ENCODE measurements at regions not wholly inside any gene's neighbourhood (a gene's known extent, or its start where the extent isn't known, plus 50 kb on each side); places are given as distances from the start of the nearest gene placed in this dataset.
"Not testable (repeated sequence)": the region's sequence is repeated elsewhere in the genome, so short reads cannot be mapped to it uniquely, and the experiment has no call there.

DNA sequence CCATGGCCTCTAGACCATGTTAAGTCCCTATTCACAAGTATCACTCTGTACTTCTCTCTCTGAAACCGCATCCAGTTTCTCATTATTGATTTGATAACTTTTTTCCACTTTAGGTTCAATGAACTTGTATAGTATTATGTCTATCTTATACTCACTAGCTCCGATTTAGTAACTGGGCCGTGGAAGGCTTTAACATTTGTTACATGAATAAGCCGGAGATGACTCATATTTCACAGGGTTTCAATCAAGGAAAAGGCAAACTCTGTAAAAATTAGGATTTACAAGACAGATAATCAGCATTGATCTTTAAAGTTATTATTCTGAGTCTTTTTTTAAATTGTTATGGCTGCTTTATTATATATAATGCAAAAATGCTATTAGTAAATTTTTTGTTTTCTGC is 662.2 kb upstream of the CNTN5 start:
- Histone ChIP-seq H3K4me1 (ENCODE audit: low read length) (no peaks in the 10 kb centered on the region), H3K4me2 (ENCODE audit: low read length) (no peak overlapping the region), H3K79me2 (ENCODE audit: low read length) (no peaks in the 10 kb centered on the region), H3K27ac (ENCODE audit: low read length) (no peak overlapping the region), H4K20me1 (ENCODE audit: insufficient read depth, low read length) (no peaks in the 10 kb centered on the region), H3K36me3 (replicated peaks; ENCODE audit: low read depth, low read length) (no peaks in the 10 kb centered on the region), H3K9me3 (ENCODE audit: insufficient read depth, low read length) (no peaks in the 10 kb centered on the region), H3K4me3 (ENCODE audit: low read length) (no peak overlapping the region), H2AFZ (ENCODE audit: low read depth, low read length) (0 out of 2 replicates have a peak overlapping the region, but pooled peaks have one; percentile 13), H3K9ac (ENCODE audit: low read length) (no peak overlapping the region), H3K27me3 (ENCODE audit: low read depth, low read length) (no peaks in the 10 kb centered on the region)
- no peak for TF ChIP-seq CTCF (IDR thresholded peaks at IDR 0.05; ENCODE audit: low read depth, low read length)
- TF ChIP-seq EZH2phosphoT487 (IDR thresholded peaks at IDR 0.05; ENCODE audit: low read depth): no peak

GRCh38 chr11:98365190-98365589 is 655.6 kb upstream of the CNTN5 start:
- H3K36me3 ChIP-seq (replicated peaks; ENCODE audit: low read depth, low read length): no peaks in the 10 kb centered on the region
- H3K27me3 ChIP-seq (ENCODE audit: low read depth, low read length): no peaks in the 10 kb centered on the region
- no peaks in the 10 kb centered on the region for H3K79me2 ChIP-seq (ENCODE audit: low read length)
- H3K4me1 ChIP-seq (ENCODE audit: low read length): no peaks in the 10 kb centered on the region
- TF ChIP-seq EZH2phosphoT487 (IDR thresholded peaks at IDR 0.05; ENCODE audit: low read depth) (no peak), CTCF (IDR thresholded peaks at IDR 0.05; ENCODE audit: low read depth, low read length) (no peak)
- no peaks in the 10 kb centered on the region for H3K9me3 ChIP-seq (ENCODE audit: insufficient read depth, low read length)
- H3K27ac ChIP-seq (ENCODE audit: low read length): no peak overlapping the region
- no peak overlapping the region for H3K4me3 ChIP-seq (ENCODE audit: low read length)
- no peaks in the 10 kb centered on the region for H4K20me1 ChIP-seq (ENCODE audit: insufficient read depth, low read length)
- H3K9ac ChIP-seq (ENCODE audit: low read length): no peak overlapping the region
- no peak overlapping the region for H2AFZ ChIP-seq (ENCODE audit: low read depth, low read length)
- H3K4me2 ChIP-seq (ENCODE audit: low read length): no peak overlapping the region

DNA sequence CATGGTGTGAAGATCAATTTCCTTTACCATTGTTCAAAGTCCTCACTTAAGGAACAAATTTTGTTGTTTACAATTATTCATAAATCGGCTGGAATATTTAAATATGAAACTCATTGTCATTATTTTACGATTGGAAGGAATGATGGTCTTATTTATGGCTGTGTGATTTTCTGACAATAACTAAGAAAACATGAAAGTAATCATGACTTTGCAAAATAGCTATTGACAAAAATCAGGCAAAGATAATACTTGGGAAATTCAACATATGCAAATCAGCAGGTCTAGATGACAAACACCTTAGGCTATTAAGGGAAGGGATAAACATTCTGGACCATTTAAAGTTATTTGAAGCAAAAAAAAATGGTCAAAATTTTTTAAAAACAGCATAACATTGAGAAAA is 654.8 kb upstream of the CNTN5 start:
- no peaks in the 10 kb centered on the region for H3K27me3 ChIP-seq (ENCODE audit: low read depth, low read length)
- no peak overlapping the region for H2AFZ ChIP-seq (ENCODE audit: low read depth, low read length)
- H4K20me1 ChIP-seq (ENCODE audit: insufficient read depth, low read length): no peaks in the 10 kb centered on the region
- no peak overlapping the region for H3K4me2 ChIP-seq (ENCODE audit: low read length)
- no peak overlapping the region for H3K27ac ChIP-seq (ENCODE audit: low read length)
- no peaks in the 10 kb centered on the region for H3K9me3 ChIP-seq (ENCODE audit: insufficient read depth, low read length)
- no peaks in the 10 kb centered on the region for H3K36me3 ChIP-seq (replicated peaks; ENCODE audit: low read depth, low read length)
- H3K79me2 ChIP-seq (ENCODE audit: low read length): no peaks in the 10 kb centered on the region
- no peak overlapping the region for H3K9ac ChIP-seq (ENCODE audit: low read length)
- no peaks in the 10 kb centered on the region for H3K4me1 ChIP-seq (ENCODE audit: low read length)
- no peak overlapping the region for H3K4me3 ChIP-seq (ENCODE audit: low read length)
- no peak for TF ChIP-seq EZH2phosphoT487 (IDR thresholded peaks at IDR 0.05; ENCODE audit: low read depth)
- TF ChIP-seq CTCF (IDR thresholded peaks at IDR 0.05; ENCODE audit: low read depth, low read length): no peak

GRCh38 chr11:98390391-98390790 is 630.4 kb upstream of the CNTN5 start:
- no peaks in the 10 kb centered on the region for H3K27me3 ChIP-seq (ENCODE audit: low read depth, low read length)
- no peaks in the 10 kb centered on the region for H3K79me2 ChIP-seq (ENCODE audit: low read length)
- no peak overlapping the region for H3K27ac ChIP-seq (ENCODE audit: low read length)
- H3K4me1 ChIP-seq (ENCODE audit: low read length): no peaks in the 10 kb centered on the region
- H3K4me2 ChIP-seq (ENCODE audit: low read length): no peak overlapping the region
- no peak overlapping the region for H3K4me3 ChIP-seq (ENCODE audit: low read length)
- no peak overlapping the region for H3K9ac ChIP-seq (ENCODE audit: low read length)
- no peaks in the 10 kb centered on the region for H4K20me1 ChIP-seq (ENCODE audit: insufficient read depth, low read length)
- no peak overlapping the region for H2AFZ ChIP-seq (ENCODE audit: low read depth, low read length)
- no peaks in the 10 kb centered on the region for H3K9me3 ChIP-seq (ENCODE audit: insufficient read depth, low read length)
- no peaks in the 10 kb centered on the region for H3K36me3 ChIP-seq (replicated peaks; ENCODE audit: low read depth, low read length)
- TF ChIP-seq EZH2phosphoT487 (IDR thresholded peaks at IDR 0.05; ENCODE audit: low read depth): no peak
- TF ChIP-seq CTCF (IDR thresholded peaks at IDR 0.05; ENCODE audit: low read depth, low read length): no peak

GRCh38 chr11:98394500-98394899 is 626.2 kb upstream of the CNTN5 start:
- not testable (repeated sequence) for H3K36me3 ChIP-seq (replicated peaks; ENCODE audit: low read depth, low read length); H3K79me2 ChIP-seq (ENCODE audit: low read length); H3K9me3 ChIP-seq (ENCODE audit: insufficient read depth, low read length); H3K9ac ChIP-seq (ENCODE audit: low read length); H3K27me3 ChIP-seq (ENCODE audit: low read depth, low read length); H2AFZ ChIP-seq (ENCODE audit: low read depth, low read length); H3K4me2 ChIP-seq (ENCODE audit: low read length); H3K27ac ChIP-seq (ENCODE audit: low read length); H3K4me3 ChIP-seq (ENCODE audit: low read length); H3K4me1 ChIP-seq (ENCODE audit: low read length); H4K20me1 ChIP-seq (ENCODE audit: insufficient read depth, low read length)

All from OCI-LY3 (cell line).